Fibroblast of lung (primary cell): ENCODE measurements at regions not wholly inside any gene's neighbourhood (a gene's known extent, or its start where the extent isn't known, plus 50 kb on each side); places are given as distances from the start of the nearest gene placed in this dataset.

ENCODE experiments used
- DNase-seq, 2 donors: peaks; one replicate each; pipeline versions ENCODE4 v3.0.0 to v3.0.0-alpha.2; 2010; ENCODE audit warnings: low read depth in 2 of 2
- H2AFZ ChIP-seq: 2 replicates; pipeline ENCODE4 v1.5.1; 2012; ENCODE audit warnings: low read length, control low read depth, inconsistent platforms
- H3K27ac ChIP-seq: 2 replicates; pipeline ENCODE4 v1.5.1; 2011; ENCODE audit warnings: low read length, control low read depth; ENCODE audit not compliant: insufficient read depth
- H3K27me3 ChIP-seq: 2 replicates; pipeline ENCODE4 v1.5.1; 2011; ENCODE audit warnings: mild to moderate bottlenecking, low read length; ENCODE audit not compliant: control insufficient read depth, insufficient read depth
- H3K36me3 ChIP-seq: 2 replicates; pipeline ENCODE4 v1.5.1; 2011; ENCODE audit warnings: low read length; ENCODE audit not compliant: control insufficient read depth, insufficient read depth
- H3K4me1 ChIP-seq: 2 replicates; pipeline ENCODE4 v1.5.1; 2011; ENCODE audit warnings: low read length; ENCODE audit not compliant: control insufficient read depth, insufficient read depth; ENCODE audit errors: extremely low read depth
- H3K4me2 ChIP-seq: 2 replicates; pipeline ENCODE4 v1.5.1; 2011; ENCODE audit warnings: low read length, control low read depth; ENCODE audit not compliant: insufficient read depth; ENCODE audit errors: extremely low read depth
- H3K4me3 ChIP-seq, 4 experiments: fragments of 200-600 bp in 1 of 4; sonication (generic) in 1 of 4; replicated peaks in 1 of 4; 2 replicates each; pipeline ENCODE4 v1.5.1; 2011 to 2016; ENCODE audit warnings: low read length in 4 of 4, low read depth in 3 of 4, mild to moderate bottlenecking in 3 of 4, control low read depth in 2 of 4, inconsistent platforms in 1 of 4, mixed read lengths in 1 of 4; ENCODE audit not compliant: insufficient read depth in 1 of 4; ENCODE audit errors: control extremely low read depth in 1 of 4
- H3K79me2 ChIP-seq: 2 replicates; pipeline ENCODE4 v1.5.1; 2012; ENCODE audit warnings: mild to moderate bottlenecking, low read length, inconsistent platforms; ENCODE audit not compliant: control insufficient read depth, insufficient read depth
- H3K9ac ChIP-seq: 2 replicates; pipeline ENCODE4 v1.5.1; 2011; ENCODE audit warnings: mild to moderate bottlenecking, low read length, control low read depth; ENCODE audit not compliant: insufficient read depth
- H3K9me3 ChIP-seq: 2 replicates; pipeline ENCODE4 v1.5.1; 2012; ENCODE audit warnings: low read depth, low read length; ENCODE audit not compliant: control insufficient read depth, insufficient read depth
- H4K20me1 ChIP-seq: 2 replicates; pipeline ENCODE4 v1.5.1; 2011; ENCODE audit warnings: low read length; ENCODE audit not compliant: control insufficient read depth, insufficient read depth; ENCODE audit errors: extremely low read depth
- CTCF ChIP-seq, 2 donors: IDR thresholded peaks in 1 of 2; conservative IDR thresholded peaks in 1 of 2; 1 replicate in 1 of 2; 2 replicates in 1 of 2; pipeline ENCODE4 v1.5.1; 2011 to 2012; ENCODE audit warnings: low read length in 2 of 2, control low read depth in 1 of 2, inconsistent platforms in 1 of 2, low read depth in 1 of 2, mild to moderate bottlenecking in 1 of 2
- EZH2 ChIP-seq: IDR thresholded peaks from 2 replicates; pipeline ENCODE4 v1.5.1; 2012; ENCODE audit warnings: low read length, control low read depth, mild to moderate bottlenecking; ENCODE audit errors: missing control alignments

GRCh38 chr14:29354486-29354885 lies 573.2 kb downstream of the PRKD1 start:
- TF ChIP-seq CTCF (conservative IDR thresholded peaks at IDR 0.05 in 1 of 2, IDR thresholded peaks at IDR 0.05 in 1 of 2; ENCODE audit: low read depth in 1 of 2, low read length in 2 of 2) (no peak), EZH2 (no peak)
- Histone ChIP-seq H3K27me3 (no peaks in the 10 kb centered on the region), H4K20me1 (no peaks in the 10 kb centered on the region), H3K9me3 (no peaks in the 10 kb centered on the region), H3K4me2 (no peak overlapping the region), H3K27ac (no peak overlapping the region), H2AFZ (no peak overlapping the region), H3K4me3 (no peak overlapping the region), H3K36me3 (no peaks in the 10 kb centered on the region), H3K4me1 (no peaks in the 10 kb centered on the region), H3K79me2 (no peaks in the 10 kb centered on the region), H3K9ac (no peak overlapping the region)
- no peak for DNase-seq

GRCh38 chr14:29355331-29355730 lies 572.3 kb downstream of the PRKD1 start:
- Histone ChIP-seq H3K4me1 (no peaks in the 10 kb centered on the region), H3K27me3 (no peaks in the 10 kb centered on the region), H3K27ac (no peak overlapping the region), H2AFZ (no peak overlapping the region), H3K36me3 (no peaks in the 10 kb centered on the region), H3K79me2 (no peaks in the 10 kb centered on the region), H4K20me1 (no peaks in the 10 kb centered on the region), H3K9me3 (no peaks in the 10 kb centered on the region), H3K4me2 (no peak overlapping the region), H3K9ac (no peak overlapping the region), H3K4me3 (no peak overlapping the region)
- no peak for TF ChIP-seq EZH2
- no peak for TF ChIP-seq CTCF (conservative IDR thresholded peaks at IDR 0.05 in 1 of 2, IDR thresholded peaks at IDR 0.05 in 1 of 2; ENCODE audit: low read depth in 1 of 2, low read length in 2 of 2)
- DNase-seq: no peak

GRCh38 chr14:29355846-29356245 lies 571.8 kb downstream of the PRKD1 start:
- H2AFZ ChIP-seq: no peak overlapping the region
- no peak overlapping the region for H3K9ac ChIP-seq
- no peaks in the 10 kb centered on the region for H3K79me2 ChIP-seq
- no peaks in the 10 kb centered on the region for H3K9me3 ChIP-seq
- no peaks in the 10 kb centered on the region for H3K36me3 ChIP-seq
- H3K27me3 ChIP-seq: no peaks in the 10 kb centered on the region
- no peaks in the 10 kb centered on the region for H3K4me1 ChIP-seq
- H3K4me3 ChIP-seq: no peak overlapping the region
- TF ChIP-seq CTCF (conservative IDR thresholded peaks at IDR 0.05 in 1 of 2, IDR thresholded peaks at IDR 0.05 in 1 of 2; ENCODE audit: low read depth in 1 of 2, low read length in 2 of 2) (no peak), EZH2 (no peak)
- DNase-seq: no peak
- H4K20me1 ChIP-seq: no peaks in the 10 kb centered on the region
- H3K27ac ChIP-seq: no peak overlapping the region
- H3K4me2 ChIP-seq: no peak overlapping the region
